ENCODE measurements at regions not wholly inside any gene's neighbourhood (a gene's known extent, or its start where the extent isn't known, plus 50 kb on each side); places are given as distances from the start of the nearest gene placed in this dataset.
"Not testable (repeated sequence)": the region's sequence is repeated elsewhere in the genome, so short reads cannot be mapped to it uniquely, and the experiment has no call there.

DNA sequence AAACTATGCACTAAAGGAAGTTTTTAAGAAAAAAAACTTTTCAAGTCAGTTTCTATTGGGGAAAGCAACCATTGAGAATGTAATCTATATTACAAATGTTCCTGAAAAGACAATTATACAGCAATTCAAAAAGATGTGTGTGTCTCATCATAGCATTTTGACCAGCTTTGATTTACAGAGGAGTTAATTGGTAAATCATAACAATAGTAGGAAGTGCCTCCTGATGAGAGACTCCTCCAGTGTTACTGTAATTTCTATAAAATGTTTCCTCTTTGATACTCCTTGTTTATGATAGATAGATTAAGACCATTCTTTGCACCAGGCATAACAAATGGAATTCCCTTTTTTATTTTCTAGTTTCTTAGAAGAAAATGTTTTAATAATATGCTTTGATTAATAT is 249.9 kb downstream of the CALCRL start:
- DNase-seq = no peak

DNA sequence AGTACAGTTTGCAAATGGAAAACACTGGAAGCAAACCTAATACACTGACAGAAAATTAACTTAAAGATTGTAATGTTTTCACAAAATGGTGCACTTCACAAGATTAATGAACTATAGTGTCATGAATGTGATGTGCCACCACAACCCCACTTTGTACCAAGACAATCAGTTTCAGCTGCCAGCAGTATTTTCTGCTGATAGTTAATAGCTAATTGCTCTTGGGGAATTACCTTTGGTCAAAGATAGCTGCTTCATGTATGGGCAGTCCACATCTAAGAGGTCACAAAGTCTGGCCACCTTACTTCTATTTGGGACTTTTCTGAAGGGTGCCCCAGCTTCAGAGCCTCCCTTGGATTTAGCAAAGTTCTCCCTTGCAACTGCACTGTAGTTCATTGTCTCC is 254.0 kb downstream of the CALCRL start:
- DNase-seq = no peak

DNA sequence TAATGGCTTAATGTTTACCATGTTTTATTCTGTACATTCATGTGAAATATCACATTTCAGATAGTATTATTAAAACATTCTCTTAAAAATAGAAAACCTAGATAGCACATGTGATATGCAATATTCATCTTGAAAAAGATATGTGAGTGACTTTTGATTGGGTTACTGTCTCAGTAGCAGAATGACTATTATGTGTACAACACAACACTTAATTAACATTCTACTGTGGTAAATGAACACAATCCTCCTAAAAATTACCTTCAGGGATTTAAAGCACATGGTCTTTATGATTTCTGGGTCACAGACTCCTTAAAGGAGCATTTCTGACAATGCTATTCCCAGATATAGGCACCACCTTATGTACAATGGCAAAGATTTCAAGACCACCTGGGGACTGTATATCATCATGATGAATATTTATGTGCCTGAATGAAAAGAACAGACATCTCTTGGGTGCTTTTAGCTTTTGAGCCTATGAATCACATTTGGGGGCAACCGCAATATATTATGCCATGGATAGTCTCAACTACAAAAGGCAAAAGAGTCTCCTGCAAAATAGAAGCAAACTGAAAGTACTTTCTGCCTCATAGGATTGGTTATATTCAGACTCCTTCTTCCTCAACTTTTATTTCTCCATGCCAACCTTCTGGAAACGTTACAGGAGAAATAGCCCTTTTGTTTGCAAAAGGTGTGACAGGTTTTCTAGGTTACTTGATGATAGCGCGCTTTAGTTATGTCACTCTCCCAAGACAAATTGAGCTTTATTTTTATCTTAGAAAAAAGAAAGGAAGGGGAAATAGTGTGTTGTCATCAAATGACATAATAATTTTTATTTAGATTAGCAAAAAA is 259.0 kb downstream of the CALCRL start:
- no peak for DNase-seq

DNA sequence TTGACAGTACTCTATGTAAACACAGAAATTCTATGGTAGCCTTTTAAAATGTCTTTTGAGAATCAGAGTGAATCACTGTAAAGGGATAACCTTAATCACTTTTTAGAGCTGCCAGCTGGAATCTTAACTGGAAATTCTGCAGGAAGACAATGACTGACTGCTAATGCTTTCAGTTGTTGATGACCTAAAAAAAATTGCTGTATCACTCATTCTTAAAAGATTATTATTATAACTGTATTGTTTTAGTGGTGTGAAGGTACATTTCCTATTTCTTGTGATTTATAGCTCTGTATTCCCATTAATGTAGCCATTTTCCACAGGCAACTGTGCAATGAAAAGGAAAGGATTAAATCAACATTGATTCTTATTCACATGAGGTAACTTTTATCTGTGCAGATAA is 260.5 kb downstream of the CALCRL start:
- no peak for DNase-seq

DNA sequence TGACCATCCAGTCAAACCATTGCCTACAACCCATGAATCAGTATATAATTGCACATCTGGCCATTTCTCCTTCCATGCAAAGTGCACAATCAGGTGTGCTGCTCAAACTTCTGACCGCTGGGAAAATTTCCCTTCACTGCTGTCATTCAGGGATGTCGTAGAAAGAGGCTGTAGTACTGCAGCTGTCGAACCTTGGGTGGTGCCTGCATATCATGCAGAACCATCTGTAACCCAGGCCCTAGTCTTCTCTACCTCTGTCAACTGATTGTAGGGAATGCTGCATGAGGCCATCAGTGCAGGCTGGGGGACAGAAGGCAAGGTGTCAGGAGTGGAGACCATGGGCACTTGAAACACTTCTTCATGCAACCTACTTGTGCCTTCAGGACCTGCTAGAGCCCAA is 267.5 kb downstream of the CALCRL start:
- no peak for DNase-seq

DNA sequence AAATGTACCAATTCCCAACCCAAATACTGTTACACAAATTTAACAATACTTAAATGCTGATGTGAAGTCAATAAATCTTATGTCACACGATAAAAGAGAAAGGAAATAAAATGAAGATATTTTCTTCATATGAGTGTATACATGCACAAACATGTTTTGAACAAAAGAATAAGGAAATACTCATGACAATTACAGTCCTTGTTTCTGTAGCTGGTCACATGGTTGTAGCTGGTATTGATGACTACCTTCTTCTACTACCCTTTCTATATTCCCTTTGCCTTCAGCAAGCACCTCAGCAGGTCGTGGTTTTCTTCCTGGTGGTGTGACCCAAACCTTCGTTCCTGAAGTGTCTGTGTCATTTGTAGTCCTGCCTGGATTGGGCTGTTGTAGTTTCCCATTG is 269.2 kb downstream of the CALCRL start:
- not testable (repeated sequence) for DNase-seq

DNA sequence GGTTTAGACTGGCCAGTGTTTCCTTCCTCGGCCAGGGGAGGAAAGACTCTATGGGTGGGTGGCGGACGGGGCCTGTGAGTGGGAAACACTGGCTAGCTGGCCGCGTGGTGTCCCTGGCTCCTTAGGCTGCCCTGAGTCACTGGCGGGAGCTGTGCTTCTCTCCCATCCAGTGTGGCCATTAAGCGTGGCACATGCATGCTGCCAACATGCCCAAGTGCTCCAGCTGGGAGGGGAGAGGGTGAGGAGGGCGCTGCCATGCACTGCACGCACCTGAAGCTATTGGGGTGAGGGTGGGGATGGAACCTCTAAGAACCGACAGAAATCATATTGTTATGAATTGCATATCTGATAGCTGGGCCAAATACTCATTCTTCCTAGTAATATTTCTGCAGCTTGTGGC is 270.8 kb downstream of the CALCRL start:
- no peak for DNase-seq

DNA sequence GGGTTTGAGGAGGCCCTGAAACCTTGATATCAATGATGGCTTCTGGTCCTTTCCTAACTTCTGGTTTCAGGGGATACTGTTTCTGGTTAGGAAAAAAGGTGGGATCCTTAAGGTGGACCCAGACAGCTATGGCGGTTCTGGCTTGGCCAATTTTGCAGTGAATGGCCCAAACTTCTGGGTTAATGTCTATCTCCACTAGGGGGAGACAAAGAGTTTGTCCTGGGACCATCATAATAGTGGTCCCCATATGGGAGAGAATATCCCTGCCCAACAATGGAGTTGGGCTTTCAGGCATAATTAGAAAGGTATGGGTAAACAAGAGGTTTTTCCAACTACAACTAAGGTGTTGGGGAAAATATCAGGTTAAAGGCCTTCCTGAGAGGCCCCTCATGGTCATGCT is 273.5 kb downstream of the CALCRL start:
- DNase-seq = no peak

DNA sequence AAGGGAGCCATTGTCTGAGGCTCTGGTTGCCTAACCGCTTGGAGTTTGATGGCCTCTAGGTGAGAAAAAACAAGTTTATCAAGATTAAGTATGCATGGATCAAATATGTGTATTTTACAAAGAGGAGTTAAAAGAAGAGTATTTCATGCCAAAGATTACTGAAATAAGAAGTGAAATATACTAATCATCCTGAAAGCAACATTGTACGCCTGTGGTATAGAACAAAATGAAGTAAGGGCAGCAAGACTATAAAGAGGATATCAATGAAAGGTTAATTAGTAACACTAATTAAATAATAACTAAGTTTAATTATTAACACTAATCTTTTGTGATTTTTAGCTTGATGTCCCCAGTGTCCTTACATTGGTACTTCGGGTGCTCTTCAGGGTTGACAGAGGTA is 276.7 kb downstream of the CALCRL start:
- DNase-seq = no peak

DNA sequence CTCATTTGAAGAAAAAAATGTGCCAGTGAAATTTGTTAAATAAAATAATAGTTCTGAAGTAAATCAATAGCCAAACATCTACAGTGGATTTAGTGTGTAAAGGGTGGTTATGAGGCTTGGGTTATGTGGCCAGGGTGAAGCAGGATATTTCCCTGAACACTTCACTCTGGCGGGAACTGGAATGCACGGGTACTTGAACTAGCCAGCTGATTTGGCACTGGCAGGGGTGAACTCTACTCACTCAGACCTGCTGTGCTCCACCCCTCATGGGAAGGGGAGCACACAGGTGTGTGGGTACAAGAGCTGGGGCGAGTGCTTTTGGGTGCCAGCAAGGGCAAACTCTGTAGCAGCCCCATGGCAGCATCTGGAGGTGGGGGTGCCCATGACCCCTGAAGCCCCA is 278.2 kb downstream of the CALCRL start:
- DNase-seq = no peak

DNA sequence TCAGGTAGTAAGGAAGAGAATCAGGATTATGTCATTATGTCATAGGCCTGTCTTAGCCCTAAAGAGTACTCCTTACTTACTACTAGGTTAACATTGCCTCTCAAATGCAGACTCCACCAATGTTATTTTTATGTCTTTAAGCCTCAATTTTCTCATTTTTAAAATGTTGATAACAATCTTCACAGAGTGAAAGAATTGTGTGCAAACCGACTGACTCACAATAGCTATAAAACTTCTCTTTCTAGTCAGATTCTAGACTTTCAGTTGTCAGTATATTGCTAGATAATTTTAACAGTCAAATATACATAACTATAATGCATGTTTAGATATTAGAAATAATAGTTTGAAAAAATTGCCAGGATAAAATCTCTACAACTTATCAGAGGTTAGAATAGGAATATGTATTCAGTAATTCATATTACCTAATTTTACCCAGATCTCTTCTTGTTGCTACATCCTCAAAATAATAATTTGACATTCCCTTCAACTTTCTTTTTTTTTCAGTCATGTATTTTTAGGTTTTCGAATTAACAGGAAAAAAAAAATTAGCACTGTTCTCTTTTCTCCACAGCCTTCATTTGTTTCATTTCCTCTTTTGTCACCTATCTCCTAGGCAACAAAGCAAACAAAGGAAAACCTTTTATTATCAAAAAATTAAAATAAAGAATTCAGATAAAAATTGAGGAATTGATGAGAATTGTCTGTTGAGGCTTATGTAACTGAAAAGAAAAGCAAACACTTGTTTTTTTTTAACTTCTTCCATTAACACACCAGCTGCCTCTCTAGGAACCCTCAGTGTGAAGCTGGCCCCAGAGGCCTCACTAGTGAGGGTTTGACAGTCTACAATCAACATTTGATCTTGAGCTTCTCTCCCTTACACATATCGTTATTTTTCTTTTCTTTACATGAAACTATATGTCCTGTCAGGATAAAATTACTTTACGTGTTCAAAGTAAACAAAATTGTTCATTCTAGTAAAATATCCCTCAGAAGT is 279.0 kb downstream of the CALCRL start:
- no peak for DNase-seq

DNA sequence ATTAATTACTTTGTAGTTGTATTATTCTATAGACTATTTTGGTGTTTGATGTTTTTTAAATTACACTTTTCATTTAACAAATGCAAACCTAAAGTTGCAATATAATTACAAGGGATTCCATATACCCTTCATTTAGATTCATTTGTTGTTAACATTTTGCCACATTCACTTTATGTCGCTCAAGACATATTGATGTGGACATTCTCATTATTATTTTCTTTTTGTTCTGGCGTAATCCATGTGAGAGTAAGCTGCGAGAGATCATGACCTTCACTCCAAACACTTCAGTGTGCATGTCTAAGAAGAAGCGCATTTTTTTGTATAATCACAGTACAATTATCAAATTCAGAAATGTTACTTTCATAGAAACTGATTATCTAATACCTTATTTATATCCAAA is 280.6 kb downstream of the CALCRL start:
- DNase-seq = no peak

DNA sequence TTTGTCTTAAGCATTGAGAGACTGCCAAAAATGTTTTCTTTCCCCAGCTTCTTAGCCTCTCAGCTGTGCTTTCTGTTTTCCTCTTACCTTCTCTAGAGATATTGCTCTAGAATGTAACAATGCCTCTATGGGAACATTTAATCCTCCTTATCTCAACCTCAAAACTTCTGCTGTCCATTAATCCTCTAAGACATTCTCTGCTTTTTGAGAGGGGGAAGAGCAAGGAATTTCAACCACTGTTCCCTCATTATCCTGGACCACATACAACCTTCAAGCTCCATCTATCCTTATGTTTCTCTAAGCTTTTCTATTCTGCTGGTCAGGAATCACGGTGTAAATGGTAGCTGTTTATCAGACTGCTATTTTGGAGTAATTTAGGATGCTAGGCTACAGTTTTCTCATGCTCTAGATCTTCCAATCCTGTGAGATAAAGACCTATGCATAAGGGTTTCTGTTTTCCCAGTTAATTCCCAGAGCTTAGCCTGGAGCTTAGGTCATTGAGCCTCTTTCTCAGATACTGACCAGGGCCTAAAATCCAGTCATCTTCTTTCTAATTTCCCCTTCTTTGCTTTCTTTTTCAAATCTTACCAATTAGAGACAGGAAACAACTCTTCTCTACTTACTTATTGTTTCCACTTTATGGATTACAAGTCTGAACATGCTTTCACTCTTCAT is 282.0 kb downstream of the CALCRL start:
- no peak for DNase-seq

DNA sequence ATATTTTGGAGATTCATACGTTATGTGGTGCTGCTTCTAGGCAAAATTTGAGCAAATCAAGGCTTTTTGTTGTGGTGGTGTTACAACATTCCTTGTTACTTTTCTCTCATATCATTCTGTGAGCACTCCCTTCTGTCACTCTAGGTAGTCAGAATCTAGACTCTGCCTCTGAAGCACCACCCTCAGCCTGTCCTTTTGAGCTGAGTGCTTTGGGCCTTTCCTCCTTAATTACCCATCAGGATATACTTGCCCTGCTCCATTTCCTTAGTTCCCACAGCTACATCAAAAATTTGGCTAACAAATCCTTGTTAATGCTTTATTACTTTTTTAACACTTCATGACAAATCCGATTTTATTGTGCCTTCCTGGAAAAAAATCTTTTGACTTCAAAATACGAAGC is 289.6 kb downstream of the CALCRL start:
- no peak for DNase-seq

DNA sequence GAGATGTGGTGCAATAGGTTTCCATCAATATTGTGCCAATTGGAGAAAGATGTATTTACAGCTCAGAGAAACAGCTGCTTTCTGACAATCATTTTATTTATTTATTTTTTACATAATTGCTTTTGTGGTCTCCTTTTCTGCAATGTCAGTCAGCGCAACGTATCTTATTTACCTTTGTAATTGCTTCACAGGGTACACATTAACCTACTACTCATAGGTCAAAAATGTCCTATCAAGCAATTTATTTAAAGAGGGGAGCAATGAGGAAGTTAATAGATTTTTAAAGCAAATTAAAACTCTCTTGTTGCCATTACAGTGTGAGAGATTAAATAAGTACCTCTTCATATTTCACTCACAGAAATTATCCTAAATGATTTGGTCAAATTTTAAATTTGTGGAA is 291.0 kb downstream of the CALCRL start:
- no peak for DNase-seq

DNA sequence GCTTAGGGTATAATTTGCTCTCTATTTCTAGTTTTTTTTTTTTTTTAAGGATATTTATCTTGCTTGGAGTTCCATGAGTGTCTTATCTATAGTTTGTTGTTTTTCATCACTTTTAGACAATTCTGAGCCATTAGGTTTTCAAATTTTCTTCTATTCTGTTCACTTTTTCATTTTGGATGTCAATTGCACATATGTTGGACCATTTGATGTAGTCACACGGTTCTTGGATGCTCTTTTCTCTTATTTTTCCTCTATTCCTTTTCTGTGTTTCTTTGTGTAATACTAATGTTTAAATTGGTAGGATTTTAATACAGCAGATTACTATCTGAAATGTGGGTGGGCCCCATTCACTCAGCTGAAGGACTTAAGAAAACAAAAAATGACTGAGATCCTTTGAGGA is 292.6 kb downstream of the CALCRL start:
- no peak for DNase-seq

DNA sequence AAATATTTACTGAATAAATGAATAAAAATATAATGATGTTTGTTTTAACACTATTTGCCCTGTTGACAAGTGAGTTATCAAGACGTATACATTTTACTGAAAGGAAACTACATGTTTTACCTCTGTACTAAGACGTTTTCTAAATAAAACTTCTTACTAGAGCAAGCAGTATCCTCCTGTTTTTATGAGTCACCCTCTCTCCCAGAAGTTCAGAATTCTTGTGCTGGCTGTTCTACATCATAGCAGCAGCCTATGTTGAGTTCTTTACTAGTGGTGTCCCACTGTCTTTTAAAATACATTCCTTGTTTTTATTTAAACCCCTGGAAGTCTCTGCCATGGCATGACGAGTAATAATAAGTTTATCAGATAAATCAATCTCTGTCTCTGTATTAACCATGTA is 297.4 kb downstream of the CALCRL start:
- DNase-seq = no peak

DNA sequence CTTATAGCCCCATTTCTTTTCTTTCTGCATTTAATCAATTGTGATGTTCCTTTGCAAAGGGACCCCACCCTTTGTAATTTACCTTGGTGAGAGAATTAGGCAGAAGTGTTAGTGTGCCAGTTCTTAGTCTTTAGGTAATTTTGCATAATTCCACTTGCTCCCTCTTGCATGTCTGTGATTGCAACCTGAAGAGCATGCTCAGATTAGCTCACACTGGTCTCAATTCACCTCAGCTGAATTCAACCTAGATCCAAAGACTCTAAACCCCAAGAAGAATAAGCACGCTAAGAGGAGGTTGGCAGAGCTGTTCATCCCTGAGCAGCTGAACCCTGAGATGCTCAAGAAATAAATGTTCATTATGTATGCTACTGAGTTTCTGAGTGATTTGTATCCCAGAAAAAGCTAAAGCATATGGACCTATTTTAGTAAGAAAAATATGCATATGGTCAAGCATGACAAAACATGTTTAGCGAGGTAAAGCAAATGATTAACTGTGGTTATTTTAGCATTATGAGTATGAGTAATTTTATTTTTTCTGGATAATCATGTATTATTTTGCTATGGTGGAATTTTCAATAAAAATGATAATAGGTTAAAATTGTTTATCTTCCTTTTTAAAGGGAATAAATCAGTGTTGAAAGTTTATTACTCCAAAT is 299.2 kb upstream of the ZSWIM2 start:
- DNase-seq = no peak

DNA sequence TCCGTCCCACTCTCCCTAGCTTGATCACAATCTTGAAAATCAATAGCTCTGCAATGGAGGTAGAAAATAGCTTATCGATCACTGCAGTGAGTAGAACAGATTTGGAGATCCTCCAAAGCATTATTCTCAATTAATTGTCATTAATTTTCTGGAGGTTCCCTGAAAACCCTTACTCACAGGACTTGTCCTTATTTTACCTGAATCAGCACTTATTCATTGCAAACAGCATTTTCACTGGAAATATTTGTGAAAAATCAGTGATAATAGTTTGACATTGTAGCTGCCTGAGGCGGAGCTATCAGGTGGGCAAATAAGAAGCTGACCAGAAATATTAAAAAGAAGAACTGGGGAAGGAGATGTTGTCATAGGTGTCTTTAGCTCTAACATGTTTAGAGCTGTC is 294.6 kb upstream of the ZSWIM2 start:
- no peak for DNase-seq

DNA sequence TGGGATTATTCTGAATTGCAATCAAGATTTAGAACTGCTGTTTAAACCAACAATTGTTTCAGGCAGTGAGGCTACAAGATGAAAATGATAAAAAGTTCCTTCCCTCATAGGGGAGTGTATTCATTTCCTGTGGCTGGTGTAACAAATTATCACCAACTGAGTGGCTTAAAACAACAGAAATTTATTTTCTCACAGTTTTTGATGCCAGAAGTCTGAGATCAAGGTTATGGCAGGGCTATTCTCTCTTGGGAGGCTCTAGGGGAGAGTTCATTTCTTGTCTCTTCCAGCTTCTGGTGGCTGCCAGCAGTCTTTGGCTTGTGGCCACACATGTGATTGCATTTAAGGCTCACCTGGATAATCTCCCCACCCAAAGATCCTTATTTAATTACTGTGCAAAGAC is 290.5 kb upstream of the ZSWIM2 start:
- DNase-seq = no peak

DNA sequence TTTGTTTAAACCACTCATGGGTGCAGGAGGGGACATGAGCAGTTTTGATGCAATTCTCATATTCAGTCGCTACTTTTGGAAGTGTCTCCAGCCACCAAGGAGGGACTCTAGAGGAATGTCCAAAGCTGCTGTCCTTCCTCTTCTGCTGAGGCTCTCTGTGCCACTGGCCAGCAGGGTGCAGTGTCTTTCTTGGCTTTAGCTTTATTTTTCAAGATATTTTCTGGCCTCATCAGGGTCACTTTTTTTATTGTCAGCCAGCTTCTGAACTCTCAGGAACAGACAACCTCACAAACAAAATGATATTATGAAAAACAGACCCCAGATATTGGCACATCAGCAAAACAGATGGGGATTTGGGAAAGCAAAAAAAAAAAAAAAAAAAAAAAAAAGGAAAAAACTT is 289.3 kb upstream of the ZSWIM2 start:
- peak; percentile 8 for DNase-seq

DNA sequence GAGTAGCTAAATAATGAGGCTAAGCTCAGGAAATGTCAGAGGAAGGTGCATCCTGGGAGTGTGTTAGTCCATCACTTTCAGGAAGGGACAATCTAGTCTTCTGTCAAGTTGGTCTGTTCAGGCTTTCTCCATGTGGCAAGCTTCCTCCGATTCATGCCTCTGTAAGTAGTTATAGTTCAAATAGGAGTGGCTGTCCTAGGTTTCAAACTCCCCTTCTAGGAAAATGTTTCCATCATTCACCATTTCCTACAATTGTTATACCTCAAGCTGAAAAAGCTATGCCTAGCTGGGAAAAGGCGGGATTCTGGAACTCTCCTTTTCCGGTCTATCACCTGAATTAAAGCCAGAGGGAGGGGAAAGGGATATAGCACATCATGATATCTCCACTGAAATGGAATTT is 287.7 kb upstream of the ZSWIM2 start:
- DNase-seq = no peak

DNA sequence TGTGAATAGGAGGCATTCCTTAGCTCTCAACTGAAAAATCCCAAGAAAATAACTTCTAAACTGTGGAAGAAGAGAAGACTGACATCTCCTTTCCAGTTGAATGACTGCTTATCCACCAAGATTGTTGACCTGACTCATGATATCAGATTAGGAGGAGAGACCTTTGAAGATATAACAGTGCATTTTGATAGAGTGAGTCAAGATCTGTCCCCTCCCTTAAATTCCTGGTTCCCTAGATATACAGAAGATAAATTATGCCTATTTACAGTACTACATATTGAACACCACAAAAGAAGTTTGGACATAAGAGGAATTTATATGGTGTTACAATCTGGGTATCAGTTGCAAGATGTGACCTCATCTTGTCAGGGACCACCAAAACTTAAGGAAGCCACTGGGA is 285.3 kb upstream of the ZSWIM2 start:
- DNase-seq = no peak

All from fibroblast of skin of right quadriceps (primary cell).